Fibroblast of the aortic adventitia (primary cell): ENCODE measurements at regions not wholly inside any gene's neighbourhood (a gene's known extent, or its start where the extent isn't known, plus 50 kb on each side); places are given as distances from the start of the nearest gene placed in this dataset.

ENCODE experiments used
- DNase-seq: peaks from one replicate; pipeline ENCODE4 v3.0.0-alpha.2; 2010; ENCODE audit warnings: low read depth
- H3K4me3 ChIP-seq: 2 replicates; pipeline ENCODE4 v1.5.1; 2011; ENCODE audit warnings: low read depth, mild to moderate bottlenecking, control low read depth, low read length, moderate library complexity
- TF ChIP-seq, protein P1 (sequence below): IDR thresholded peaks from 2 replicates; pipeline ENCODE4 v1.5.1; 2011; ENCODE audit warnings: mild to moderate bottlenecking, low read length, control low read depth, inconsistent platforms; ENCODE audit not compliant: insufficient read depth

DNA sequence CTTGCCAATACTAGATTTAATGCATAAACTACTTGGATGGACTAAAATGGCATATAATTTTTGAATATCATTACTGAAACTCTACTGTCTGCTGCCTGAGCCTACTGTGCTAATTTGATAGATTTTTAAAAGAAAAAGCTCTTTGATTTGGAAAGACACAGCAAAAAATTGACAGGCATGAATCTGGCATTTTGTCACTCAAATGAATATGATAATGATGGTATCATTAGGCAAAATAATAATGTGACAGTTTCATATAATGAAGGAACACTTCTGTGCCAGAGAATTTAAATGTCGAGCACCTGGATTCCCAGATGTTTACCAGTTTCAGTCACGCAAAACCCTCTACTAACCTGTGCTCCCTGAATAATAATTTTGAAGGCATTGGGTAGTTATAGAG, 60.0 kb upstream of the SLC13A1 start:
- TF ChIP-seq, protein P1, sequence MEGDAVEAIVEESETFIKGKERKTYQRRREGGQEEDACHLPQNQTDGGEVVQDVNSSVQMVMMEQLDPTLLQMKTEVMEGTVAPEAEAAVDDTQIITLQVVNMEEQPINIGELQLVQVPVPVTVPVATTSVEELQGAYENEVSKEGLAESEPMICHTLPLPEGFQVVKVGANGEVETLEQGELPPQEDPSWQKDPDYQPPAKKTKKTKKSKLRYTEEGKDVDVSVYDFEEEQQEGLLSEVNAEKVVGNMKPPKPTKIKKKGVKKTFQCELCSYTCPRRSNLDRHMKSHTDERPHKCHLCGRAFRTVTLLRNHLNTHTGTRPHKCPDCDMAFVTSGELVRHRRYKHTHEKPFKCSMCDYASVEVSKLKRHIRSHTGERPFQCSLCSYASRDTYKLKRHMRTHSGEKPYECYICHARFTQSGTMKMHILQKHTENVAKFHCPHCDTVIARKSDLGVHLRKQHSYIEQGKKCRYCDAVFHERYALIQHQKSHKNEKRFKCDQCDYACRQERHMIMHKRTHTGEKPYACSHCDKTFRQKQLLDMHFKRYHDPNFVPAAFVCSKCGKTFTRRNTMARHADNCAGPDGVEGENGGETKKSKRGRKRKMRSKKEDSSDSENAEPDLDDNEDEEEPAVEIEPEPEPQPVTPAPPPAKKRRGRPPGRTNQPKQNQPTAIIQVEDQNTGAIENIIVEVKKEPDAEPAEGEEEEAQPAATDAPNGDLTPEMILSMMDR, result no peak
- H3K4me3 ChIP-seq, result no peak overlapping the region
- DNase-seq, result no peak
